ENCODE measurements at regions not wholly inside any gene's neighbourhood (a gene's known extent, or its start where the extent isn't known, plus 50 kb on each side); places are given as distances from the start of the nearest gene placed in this dataset.

DNA sequence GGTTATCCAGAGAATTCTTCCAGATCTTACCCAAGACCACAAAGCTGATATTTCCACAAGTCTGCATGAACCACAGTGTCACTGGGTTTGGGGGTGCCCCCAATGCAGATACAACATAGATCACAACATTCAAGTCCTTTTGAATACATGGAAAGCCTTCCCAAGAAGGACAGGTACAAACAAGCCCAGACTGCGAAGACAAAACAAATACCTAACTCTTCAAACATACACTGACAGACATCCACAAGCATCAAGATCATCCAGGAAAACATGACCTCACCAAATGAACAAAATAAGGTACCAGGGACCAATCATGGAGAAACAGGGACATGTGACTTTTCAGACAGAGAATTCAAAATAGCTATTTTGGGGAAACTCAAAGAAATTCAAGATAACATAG, 93.1 kb downstream of the MDH1 start:
- TF ChIP-seq, protein P1, sequence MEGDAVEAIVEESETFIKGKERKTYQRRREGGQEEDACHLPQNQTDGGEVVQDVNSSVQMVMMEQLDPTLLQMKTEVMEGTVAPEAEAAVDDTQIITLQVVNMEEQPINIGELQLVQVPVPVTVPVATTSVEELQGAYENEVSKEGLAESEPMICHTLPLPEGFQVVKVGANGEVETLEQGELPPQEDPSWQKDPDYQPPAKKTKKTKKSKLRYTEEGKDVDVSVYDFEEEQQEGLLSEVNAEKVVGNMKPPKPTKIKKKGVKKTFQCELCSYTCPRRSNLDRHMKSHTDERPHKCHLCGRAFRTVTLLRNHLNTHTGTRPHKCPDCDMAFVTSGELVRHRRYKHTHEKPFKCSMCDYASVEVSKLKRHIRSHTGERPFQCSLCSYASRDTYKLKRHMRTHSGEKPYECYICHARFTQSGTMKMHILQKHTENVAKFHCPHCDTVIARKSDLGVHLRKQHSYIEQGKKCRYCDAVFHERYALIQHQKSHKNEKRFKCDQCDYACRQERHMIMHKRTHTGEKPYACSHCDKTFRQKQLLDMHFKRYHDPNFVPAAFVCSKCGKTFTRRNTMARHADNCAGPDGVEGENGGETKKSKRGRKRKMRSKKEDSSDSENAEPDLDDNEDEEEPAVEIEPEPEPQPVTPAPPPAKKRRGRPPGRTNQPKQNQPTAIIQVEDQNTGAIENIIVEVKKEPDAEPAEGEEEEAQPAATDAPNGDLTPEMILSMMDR (IDR thresholded peaks at IDR 0.05) = no peak
- no peak for TF ChIP-seq EZH2 (IDR thresholded peaks at IDR 0.05; ENCODE audit: borderline replicate concordance, insufficient read depth, low read depth, low read length, poor library complexity, severe bottlenecking)

All from B cell (primary cell).